ENCODE measurements at regions not wholly inside any gene's neighbourhood (a gene's known extent, or its start where the extent isn't known, plus 50 kb on each side); places are given as distances from the start of the nearest gene placed in this dataset.
"Not testable (repeated sequence)": the region's sequence is repeated elsewhere in the genome, so short reads cannot be mapped to it uniquely, and the experiment has no call there.

- TF ChIP-seq, protein P1, sequence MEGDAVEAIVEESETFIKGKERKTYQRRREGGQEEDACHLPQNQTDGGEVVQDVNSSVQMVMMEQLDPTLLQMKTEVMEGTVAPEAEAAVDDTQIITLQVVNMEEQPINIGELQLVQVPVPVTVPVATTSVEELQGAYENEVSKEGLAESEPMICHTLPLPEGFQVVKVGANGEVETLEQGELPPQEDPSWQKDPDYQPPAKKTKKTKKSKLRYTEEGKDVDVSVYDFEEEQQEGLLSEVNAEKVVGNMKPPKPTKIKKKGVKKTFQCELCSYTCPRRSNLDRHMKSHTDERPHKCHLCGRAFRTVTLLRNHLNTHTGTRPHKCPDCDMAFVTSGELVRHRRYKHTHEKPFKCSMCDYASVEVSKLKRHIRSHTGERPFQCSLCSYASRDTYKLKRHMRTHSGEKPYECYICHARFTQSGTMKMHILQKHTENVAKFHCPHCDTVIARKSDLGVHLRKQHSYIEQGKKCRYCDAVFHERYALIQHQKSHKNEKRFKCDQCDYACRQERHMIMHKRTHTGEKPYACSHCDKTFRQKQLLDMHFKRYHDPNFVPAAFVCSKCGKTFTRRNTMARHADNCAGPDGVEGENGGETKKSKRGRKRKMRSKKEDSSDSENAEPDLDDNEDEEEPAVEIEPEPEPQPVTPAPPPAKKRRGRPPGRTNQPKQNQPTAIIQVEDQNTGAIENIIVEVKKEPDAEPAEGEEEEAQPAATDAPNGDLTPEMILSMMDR (IDR thresholded peaks at IDR 0.05) = no peak
- no peak for ATAC-seq (ENCODE audit: low FRiP score)
- DNase-seq (ENCODE audit: low spot score) = no peak
These were observed 654.8 kb upstream of the CPEB2 start for GRCh38 chr4:14347526-14347925.

GRCh38 chr4:14348506-14348905 is 653.8 kb upstream of the CPEB2 start:
- ATAC-seq (ENCODE audit: low FRiP score) (no peak), DNase-seq (ENCODE audit: low spot score) (no peak)
- TF ChIP-seq, protein P1 (IDR thresholded peaks at IDR 0.05) = no peak

DNA sequence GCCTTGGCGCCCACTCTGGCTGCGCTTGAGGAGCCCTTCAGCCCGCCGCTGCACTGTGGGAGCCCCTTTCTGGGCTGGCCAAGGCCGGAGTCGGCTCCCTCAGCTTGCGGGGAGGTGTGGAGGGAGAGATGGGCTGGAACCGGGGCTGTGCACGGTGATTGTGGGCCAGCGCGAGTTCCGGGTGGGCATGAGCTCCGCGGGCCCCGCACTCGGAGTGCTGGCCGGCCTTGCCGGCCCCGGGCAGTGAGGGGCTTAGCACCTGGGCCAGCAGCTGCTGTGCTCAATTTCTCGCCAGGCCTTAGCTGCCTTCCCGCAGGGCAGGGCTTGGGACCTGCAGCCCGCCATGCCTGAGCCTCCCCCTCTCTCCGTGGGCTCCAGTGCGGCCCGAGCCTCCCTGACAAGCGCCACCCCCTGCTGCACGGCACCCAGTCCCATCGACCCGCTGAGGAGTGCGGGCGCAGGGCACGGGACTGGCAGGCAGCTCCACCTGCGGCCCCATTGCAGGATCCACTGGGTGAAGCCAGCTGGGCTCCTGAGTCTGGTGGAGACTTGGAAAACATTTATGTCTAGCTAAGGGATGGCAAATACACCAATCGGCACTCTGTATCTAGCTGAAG is 643.6 kb upstream of the CPEB2 start:
- DNase-seq (ENCODE audit: low spot score); ATAC-seq (ENCODE audit: low FRiP score): not testable (repeated sequence)

GRCh38 chr4:14359991-14360390 is 642.3 kb upstream of the CPEB2 start:
- TF ChIP-seq, protein P1 (IDR thresholded peaks at IDR 0.05) = no peak
- no peak for DNase-seq (ENCODE audit: low spot score)
- no peak for ATAC-seq (ENCODE audit: low FRiP score)

DNA sequence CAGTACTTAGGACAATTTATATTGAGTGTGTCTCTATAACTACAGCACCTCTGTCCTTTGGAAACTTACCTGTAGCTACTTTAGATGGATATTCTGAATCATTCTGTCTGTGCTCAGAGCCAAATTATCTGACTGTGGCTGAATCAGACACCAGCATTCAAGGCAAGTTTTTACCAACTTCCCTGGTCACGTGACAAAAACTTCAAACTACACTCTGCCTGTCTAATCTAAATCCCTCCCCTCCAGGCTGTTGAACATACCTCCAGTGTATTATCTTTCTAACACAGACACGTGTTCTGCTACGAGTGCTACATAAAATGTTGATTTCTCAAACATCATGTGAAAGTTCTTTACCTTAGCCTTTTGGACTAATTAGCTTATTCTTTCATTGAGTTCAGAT is 641.2 kb upstream of the CPEB2 start:
- TF ChIP-seq, protein P1 (IDR thresholded peaks at IDR 0.05) = no peak
- DNase-seq (ENCODE audit: low spot score) (no peak), ATAC-seq (ENCODE audit: low FRiP score) (no peak)

GRCh38 chr4:14362385-14362784 is 639.9 kb upstream of the CPEB2 start:
- TF ChIP-seq, protein P1 (IDR thresholded peaks at IDR 0.05) = no peak
- DNase-seq (ENCODE audit: low spot score) = no peak
- no peak for ATAC-seq (ENCODE audit: low FRiP score)

- TF ChIP-seq, protein P1 (IDR thresholded peaks at IDR 0.05) = no peak
- DNase-seq (ENCODE audit: low spot score) = no peak
- no peak for ATAC-seq (ENCODE audit: low FRiP score)
These were observed 637.2 kb upstream of the CPEB2 start for GRCh38 chr4:14364953-14365536.
